ENCODE measurements at regions not wholly inside any gene's neighbourhood (a gene's known extent, or its start where the extent isn't known, plus 50 kb on each side); places are given as distances from the start of the nearest gene placed in this dataset.

DNA sequence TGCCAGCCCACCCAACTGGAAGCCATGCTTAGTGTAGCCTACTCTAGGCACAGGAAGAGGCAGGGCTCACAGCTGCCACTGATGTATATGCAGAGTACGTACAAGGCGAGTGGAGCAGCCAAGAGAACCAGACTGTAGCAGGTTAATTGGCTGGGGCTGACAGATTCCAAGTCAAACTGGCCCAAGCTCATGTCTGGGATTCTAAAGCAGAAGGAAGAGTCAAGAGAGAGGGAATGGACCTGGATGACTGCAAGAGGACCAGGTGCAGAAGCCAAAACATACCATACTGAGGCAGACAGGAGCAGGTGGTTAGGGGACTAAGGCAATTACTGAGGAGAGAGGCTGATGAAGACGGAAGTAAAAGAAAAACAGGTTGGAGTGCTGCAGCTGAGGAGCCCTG lies 51.3 kb upstream of the LRRN2 start:
- no peak for DNase-seq (ENCODE audit: low read depth in 2 of 2, low spot score in 1 of 2)

DNA sequence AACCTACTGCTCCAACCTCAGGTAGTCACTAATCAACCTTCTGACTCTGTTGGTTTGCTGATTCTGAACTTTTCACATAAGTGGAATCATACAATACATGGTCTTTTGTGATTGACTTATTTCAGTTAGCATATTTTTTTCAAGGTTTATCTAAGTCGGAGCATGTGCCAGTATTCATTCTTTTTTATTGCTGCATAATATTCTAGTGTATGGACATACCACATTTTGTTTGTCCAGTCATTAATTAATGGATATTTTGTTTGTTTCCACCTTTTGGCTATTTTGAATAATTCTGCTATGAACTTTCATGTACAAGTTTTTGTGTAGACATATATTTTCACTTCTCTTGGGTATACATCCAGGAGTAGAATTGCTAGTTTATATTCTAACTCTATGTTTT lies 53.0 kb upstream of the LRRN2 start:
- DNase-seq (ENCODE audit: low read depth in 2 of 2, low spot score in 1 of 2) = no peak

DNA sequence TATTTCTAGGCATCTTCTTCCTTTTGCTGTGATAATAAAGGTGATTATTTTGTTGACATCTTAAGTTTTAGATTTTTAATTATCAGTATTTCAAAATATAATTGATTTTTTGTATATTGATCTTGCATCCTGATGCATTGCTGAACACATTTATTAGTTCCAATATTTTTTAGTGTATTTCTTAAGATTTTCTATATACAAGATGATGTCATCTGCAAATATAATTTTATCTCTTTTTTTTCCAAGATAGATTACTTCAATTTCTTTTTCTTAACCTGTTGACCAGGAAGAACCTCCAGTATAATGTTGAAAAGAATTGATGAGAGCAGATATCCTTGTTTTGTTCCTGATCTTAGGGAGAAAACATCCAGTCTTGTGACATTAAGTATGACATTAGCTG lies 54.8 kb upstream of the LRRN2 start:
- no peak for DNase-seq (ENCODE audit: low read depth in 2 of 2, low spot score in 1 of 2)

DNA sequence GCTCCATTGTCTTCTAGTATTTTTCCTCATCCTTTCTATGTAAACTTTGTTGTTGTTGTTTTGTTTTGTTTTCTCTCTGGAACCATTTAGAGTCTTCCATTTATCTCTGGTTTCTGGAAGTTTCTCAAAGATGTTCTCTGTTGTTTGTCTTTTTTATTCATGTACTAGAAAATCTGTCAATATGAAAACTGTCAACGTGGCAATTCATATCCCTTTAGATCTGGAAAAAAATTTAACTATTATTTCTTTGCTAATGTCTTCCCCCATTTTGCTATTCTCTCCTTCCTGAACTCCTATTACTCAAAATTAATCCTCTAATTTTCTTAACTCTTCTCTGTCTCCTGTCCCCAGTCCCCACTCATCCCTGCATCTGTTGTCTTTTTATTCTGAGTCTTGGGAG lies 55.9 kb upstream of the LRRN2 start:
- DNase-seq (ENCODE audit: low read depth in 2 of 2, low spot score in 1 of 2) = no peak

DNA sequence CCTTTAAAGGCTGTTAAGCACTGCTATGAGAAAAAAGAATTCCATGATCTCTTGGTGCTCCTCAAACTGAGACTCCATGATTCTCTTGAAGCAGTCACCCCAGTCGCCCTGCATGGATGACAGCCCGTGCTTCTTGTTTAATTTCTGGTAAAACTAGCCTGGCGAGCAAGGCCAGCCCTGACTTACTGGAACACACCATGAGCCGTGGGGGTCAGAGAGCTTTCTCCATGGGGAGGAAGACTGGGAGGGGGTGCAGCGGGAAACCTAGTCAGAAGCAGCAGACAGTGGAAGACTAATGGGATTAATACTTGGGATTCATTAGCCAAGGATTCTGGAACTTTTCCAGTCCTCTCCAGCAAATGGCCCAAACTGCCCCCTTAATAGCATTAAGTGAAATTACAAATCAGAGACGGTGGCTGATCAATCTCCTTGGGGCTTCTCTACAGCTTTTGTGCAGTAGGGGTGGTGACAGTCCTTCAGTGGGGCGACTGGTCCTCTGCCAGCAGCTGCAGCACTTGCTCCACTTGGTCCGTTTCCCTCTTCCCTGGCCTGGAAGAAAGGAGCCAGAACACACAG lies 57.2 kb upstream of the LRRN2 start:
- DNase-seq (ENCODE audit: low read depth in 2 of 2, low spot score in 1 of 2) = no peak

DNA sequence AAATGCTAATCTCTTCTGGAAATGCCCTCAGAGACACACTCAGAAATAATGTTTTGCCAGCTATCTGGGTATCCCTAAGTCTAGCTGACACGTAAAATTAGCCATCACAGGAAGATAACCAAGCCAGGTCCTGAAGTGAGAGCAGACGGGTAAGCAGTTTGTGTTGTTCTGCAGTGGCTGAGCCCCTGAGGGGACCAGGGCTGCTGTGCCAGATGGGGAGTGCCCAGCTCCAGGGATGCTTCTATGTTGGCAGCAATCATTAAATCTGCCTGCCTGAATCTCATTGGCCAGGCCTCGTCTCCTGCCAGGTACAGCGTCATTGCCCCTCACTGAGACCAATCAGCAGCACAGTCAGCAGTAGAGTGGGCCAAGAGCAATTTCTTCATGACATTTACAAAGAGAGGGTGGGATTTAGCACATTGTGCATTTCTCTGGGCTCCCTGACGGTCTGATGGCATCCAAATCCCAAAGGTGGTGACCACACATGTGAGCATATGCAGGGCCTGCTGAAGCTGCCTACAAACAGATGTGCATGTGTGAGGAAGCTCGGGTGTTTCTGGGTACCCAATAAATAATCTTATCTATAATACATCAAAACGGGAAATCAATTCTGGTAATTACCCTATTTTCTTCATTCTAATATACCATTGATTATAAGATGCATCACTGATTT lies 58.7 kb upstream of the LRRN2 start:
- no peak for DNase-seq (ENCODE audit: low read depth in 2 of 2, low spot score in 1 of 2)

DNA sequence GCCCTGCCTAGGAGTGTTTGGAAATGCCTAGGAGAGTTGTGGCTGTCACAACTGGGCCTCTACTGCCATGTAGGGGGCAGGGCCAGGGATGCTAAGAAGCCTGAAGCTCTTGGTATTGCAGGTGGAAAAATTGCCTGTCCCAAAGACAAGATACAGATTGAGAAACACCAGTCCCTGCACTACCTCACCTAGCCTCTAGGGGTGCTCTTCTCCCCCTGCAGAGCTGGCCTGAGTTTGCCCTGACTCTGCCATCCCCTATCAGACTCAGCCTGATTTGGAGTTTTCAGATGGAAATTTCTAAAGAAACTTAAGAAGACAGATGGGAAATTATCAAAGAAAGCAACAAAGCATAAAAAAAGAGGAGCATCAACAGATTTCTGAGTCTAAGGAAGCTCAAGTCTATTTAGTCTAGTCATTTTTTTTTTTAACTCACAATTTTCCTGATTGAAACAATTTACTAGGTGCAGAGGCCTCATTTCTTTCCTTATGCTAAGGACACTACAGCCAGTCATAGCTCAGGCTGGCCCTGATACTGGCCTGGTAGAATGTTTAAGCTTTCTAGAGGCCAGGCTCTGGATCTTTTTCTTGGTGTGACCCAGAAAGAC lies 61.4 kb upstream of the LRRN2 start:
- DNase-seq (ENCODE audit: low read depth in 2 of 2, low spot score in 1 of 2) = peak in 1 of 2 donors; percentile 27

DNA sequence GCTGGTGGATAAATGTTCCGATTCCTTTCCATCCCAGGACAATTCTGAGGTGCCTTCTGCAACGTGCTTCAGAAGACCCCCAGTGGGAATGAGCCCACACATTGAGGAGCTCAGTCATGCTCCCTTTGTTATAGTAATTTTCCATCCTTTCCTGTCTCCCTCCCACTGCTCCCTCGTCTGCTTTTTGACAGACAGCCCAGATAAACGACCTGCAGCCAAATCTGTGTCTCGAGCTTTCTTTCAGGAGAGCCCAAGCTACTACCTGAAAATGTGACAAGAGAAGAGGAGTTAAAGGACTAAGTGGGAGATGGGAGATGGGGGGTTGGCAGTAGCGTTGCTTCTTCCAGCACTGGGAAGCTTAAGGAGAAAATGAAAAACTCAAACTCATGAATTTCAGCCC lies 65.9 kb upstream of the LRRN2 start:
- no peak for DNase-seq (ENCODE audit: low read depth in 2 of 2, low spot score in 1 of 2)

DNA sequence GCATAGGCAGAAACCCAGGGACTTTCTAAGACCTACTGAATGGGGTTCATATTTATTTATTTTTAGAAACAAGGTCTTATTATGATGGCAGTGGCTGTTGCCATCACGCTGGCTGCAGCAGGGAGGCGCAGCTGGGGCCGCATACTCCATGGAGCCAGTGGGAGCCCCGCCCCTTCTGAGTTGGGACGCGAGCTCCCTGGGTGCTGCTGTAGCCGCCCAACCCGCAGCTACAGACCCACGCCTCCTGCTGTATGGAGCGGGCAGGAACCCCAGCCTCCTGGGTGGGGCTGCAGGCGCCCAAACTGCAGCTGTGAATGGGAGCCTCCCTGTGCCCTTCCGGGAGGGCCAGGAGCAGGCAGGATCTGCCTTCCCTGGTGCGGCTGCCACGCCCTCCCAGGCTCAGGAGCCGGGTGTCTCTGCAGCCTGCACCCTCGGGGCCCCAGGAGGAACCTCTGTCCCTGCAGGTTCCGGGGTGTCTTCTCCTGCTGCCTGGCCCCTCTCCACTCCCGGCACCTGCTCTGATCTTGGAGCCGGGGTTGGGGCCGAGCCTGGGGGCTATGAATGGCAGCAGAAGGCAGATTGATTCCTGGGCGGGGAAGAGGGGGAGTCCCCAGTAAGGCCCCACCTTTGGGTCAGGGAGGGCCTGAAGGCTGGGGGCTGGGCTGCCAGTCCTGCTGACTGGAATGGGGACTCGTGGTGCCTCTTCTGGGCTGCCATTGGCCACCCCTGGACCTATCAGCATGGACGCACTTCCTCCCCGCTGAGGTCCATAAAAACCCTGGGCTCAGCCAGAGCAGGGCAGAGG lies 66.5 kb upstream of the LRRN2 start:
- no peak for DNase-seq (ENCODE audit: low read depth in 2 of 2, low spot score in 1 of 2)

DNA sequence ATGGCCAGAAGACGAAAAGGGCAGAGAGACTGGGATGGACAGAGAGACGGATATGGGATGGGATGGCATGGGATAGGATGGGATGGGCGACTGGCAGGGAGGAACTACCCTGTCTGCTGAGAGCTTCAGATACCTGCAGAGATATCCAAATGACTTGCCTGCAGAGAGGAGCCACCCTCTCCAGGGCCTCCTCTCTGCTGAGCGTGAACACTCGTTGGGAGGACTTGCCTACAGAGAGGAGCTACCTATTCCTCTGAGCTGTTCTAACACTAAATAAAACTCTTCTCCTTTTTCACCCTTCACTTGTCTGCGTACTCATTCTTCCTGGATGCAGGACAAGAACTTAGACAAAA lies 67.1 kb upstream of the LRRN2 start:
- no peak for DNase-seq (ENCODE audit: low read depth in 2 of 2, low spot score in 1 of 2)

DNA sequence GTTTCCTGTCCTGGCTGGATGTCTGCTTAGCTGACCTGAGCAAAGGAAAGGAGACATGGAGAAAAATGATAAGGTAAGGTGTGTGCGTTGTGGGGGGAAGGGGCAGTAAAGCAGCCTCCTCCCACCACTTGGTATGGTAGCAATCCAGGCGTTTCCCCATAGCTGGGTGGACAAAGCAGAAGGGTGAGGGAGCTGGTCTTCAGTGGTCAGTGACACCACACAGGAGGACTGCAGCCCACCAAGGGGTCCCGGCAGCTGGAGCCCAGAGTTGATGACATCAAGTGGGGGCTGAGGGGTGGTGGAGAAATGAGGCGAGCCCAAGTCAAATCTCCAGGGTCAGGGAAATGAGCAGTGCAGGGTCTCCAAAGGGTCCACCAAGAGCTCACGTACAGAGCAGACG lies 69.3 kb upstream of the LRRN2 start:
- no peak for DNase-seq (ENCODE audit: low read depth in 2 of 2, low spot score in 1 of 2)

DNA sequence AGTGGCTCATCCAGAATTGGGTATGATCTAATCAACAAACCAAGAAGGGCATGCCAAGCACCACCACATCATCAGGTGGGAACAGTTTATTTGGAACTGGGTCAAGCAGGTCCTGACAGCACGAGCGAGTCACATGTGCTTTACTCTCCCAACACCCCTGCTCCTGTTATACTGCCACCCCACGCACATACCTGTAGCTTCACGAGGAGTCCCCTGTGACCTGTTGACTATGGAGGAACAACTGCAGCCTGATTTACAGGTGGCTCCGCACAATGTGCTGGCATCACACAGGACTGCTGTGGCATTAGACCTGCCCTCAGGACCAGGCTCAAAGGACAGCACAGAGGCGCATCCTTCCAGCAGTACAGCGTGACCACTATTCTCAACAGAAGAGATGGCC lies 70.8 kb upstream of the LRRN2 start:
- DNase-seq (ENCODE audit: low read depth in 2 of 2, low spot score in 1 of 2) = no peak

DNA sequence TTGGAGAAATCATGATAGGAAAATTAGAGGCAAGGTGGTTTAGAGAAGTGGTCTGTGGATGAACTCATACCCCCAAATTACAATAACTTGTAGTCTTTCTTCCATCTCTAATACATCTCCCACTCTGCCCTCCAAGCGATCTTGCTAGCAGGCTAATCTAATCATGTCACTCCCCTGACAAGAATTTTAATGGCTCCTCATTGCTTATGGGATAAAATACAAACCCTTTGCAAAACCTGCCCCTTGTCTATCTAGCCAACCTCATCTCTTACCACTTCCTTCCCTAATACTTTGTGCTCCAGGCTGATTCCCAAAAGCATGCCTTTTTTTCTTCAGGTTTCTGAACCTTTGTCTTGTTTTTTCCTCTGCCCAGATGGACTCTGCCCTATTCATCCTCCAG lies 71.3 kb upstream of the LRRN2 start:
- no peak for DNase-seq (ENCODE audit: low read depth in 2 of 2, low spot score in 1 of 2)

DNA sequence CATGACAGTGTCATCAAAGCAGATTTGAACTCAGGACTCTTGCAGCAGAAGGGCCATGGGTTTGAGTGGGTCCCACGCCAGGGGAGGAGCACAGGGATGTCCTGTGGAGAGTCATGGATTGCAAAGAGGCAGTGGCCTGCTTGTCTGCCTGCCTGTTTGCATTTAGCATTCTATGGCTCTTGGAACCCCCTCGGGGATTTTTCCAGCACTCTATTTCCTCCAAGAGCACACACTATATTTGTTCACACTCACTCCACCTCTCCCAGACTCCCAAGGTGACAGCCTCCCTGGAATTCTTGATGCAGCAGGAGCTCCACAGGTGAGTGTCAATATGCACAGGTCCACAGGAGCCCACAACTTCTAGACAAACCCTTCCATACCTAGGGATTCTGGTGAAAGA lies 73.1 kb upstream of the LRRN2 start:
- DNase-seq (ENCODE audit: low read depth in 2 of 2, low spot score in 1 of 2) = no peak

DNA sequence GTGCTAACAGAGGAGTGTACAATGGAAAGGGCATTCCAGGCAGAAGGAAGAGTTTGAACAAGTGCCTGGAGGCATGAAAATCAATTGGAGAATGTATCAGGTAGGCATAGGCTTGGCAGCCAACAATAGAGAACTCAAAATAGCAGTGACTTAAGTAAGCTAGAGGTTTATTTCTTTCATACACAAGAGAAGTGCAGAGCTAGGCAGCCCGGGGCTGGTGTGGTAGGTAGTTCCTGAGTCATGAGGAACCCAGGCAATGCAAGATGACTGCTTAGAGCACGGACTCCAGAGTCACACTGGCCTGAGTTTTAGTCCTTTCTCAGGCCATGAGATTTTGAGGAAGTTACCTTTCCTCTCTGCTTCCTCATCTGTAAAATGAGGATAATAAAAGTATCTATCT lies 74.8 kb upstream of the LRRN2 start:
- no peak for DNase-seq (ENCODE audit: low read depth in 2 of 2, low spot score in 1 of 2)

DNA sequence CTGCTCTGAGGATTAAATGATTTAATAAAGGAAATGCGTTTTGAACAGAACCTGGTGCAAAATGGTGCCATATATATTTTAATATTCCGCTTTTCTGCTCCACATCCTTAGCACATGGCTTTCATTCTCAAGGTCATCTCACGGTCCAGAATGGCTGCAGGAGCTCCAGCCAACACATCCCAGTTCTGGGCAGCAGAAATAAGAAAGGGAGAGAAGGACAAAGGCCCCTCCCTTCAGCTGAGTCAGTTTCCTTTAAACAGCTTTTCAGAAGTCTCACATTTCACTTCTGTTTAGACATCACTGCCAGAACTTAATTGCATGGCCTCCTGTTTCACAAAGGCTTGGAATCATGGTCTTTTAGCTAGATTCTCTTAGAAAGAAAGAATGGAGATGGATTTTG lies 75.2 kb upstream of the LRRN2 start:
- DNase-seq (ENCODE audit: low read depth in 2 of 2, low spot score in 1 of 2) = no peak

DNA sequence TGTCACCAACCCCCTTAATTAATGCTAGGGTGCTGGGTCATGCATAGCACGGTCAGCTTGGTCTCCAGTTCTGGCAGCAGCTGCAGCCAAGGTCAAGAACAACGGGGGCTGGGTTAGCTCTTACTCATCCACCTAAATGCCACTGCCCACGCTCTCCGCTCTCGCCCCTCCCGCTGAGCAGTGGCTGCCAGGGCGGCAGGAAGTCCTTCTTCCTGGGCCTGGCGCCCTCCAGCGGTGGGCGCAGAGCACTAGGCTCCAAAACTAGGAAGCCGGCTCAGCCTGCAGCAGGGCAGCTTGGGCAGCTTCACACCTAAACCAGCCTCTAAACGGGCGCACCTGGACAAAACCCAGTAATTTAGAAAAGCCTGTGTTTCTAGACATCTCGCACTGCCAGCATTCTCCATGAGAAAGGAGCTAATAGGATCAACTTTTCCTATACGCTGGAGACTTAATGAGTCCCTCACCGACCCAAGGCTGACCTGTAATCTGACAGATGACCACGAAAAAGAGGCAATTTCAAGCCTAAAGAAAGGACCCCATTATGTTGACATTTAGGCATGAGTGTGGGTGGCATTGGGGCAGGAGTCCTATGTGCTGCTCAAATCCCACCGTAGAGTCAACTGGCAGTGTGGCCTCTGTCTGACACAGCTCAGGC lies 78.4 kb upstream of the LRRN2 start:
- peak in 1 of 2 donors; percentile 37 for DNase-seq (ENCODE audit: low read depth in 2 of 2, low spot score in 1 of 2)

DNA sequence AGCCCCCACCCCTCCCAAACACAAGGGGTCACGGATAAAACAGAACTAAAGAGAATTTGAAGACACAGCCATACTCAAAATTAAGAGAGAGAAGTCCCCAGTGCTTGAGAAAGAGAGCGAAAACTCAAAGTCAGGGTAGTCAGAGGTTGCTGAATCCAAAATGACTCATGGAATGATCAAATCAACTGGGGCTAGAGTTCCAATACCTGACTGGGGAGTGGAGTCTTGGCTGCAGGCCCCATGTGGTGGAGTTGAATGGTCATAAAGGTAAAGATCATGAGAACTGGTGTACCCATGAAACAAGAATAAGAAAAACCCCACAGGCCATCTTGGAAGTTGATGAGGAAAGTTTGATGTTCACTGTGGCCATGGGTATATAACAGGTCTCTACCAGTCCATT lies 84.5 kb upstream of the LRRN2 start:
- no peak for DNase-seq (ENCODE audit: low read depth in 2 of 2, low spot score in 1 of 2)

DNA sequence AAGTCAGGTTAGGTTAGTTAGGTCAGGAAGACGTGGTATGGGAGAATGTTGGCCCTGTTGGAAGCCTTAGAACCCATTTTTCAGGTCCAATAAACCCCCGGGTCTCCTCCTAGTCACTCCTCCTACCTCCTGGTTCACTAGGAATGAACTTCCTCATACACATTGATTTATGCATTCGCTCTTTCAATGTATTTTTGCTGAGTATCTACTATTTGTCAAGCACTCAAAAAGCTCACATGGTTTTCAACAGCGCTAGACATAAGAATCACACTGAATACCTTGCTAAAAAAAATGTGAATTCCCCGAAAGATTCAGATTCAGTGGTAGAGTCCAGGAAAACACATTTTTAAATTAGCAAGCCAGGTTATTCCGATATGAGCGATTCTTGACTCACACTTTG lies 85.8 kb upstream of the LRRN2 start:
- DNase-seq (ENCODE audit: low read depth in 2 of 2, low spot score in 1 of 2) = no peak

DNA sequence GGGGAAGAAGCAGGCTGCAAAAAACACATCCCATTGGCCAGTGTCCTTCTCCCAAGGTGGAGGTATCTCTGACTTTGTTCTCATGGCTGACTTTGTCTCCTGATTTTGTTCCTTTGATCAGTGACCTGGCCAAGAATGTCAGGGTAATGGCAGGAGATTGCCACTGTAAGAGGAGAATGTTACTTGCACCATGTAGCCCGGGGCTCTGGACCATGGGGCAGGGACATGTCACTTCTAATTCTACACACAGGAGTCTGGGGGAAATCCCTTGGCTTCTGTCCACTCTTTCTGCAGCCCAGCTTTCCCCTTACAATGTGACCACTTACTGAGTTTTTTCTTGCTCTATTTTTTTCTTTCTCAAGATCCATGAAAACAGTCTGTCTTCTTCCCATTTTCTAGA lies 87.7 kb upstream of the LRRN2 start:
- DNase-seq (ENCODE audit: low read depth in 2 of 2, low spot score in 1 of 2) = no peak

DNA sequence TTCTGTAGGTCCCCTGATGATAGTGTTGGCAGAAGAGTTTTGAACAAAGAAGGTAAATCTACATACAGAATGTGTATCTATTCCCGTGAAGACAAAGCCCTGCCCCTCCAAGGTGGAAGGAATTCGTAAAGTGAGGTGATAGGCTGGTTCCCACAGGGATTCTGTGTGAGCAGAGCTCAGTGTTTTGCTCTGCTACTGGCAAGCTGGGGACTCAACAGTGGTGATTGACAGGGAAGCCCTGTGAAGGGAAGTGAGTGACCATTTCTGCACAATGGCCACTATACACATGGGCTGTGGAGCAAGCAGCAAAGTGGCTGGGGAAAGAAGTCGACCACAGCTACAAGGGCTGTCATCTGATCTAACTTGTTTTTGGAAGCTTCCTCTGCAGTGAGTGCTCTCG lies 90.0 kb upstream of the LRRN2 start:
- DNase-seq (ENCODE audit: low read depth in 2 of 2, low spot score in 1 of 2) = no peak

DNA sequence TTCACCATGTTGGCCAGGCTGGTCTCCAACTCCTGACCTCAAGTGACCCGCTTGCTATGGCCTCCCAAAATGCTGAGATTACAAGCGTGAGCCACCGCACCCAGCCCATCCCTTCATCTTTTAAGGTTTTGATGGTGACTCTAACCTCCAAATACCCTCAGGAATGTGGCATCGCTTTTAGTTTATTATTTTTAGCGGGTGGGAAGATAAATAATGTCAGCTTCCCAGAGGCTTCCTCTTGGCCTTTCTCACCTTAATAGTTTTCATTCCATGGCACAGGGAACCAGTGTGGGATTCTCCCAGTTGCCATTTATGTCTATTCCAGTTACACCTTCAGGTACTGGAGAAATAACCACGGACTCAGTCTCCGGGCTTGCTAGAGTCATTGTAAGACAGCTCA lies 92.1 kb upstream of the LRRN2 start:
- no peak for DNase-seq (ENCODE audit: low read depth in 2 of 2, low spot score in 1 of 2)

Data from stimulated activated CD8-positive, alpha-beta memory T cell treated with anti-CD3 and anti-CD28 coated beads, Interleukin-4, amount 100 ng/mL, for 1 hour (primary cell).